NB4 (cell line): ENCODE measurements at regions not wholly inside any gene's neighbourhood (a gene's known extent, or its start where the extent isn't known, plus 50 kb on each side); places are given as distances from the start of the nearest gene placed in this dataset.
"Not testable (repeated sequence)": the region's sequence is repeated elsewhere in the genome, so short reads cannot be mapped to it uniquely, and the experiment has no call there.

ENCODE experiments used
- DNase-seq: peaks from one replicate; pipeline ENCODE4 v3.0.0; 2010; ENCODE audit warnings: low read depth
- H3K4me3 ChIP-seq: one replicate; pipeline ENCODE4 v1.5.1; 2011; ENCODE audit warnings: mild to moderate bottlenecking, low read depth, low read length, moderate library complexity
- CTCF ChIP-seq: IDR thresholded peaks from one replicate; pipeline ENCODE4 v1.5.1; 2012; ENCODE audit warnings: low read depth, low read length
- MAX ChIP-seq: IDR thresholded peaks from 2 replicates; pipeline ENCODE4 v1.6.1; 2011; ENCODE audit warnings: low read depth, low read length
- MYC ChIP-seq: IDR thresholded peaks from 2 replicates; pipeline ENCODE4 v1.6.1; 2011; ENCODE audit warnings: low read depth, low read length
- POLR2A ChIP-seq: IDR thresholded peaks from 2 replicates; pipeline ENCODE4 v1.6.1; 2011; ENCODE audit warnings: mild to moderate bottlenecking; ENCODE audit not compliant: insufficient read length; ENCODE audit errors: extremely low read depth

- TF ChIP-seq MYC (no peak), MAX (no peak), CTCF (no peak), POLR2A (no peak)
- DNase-seq: no peak
- no peak overlapping the region for H3K4me3 ChIP-seq
Observed at GRCh38 chr5:118076490-118076889, 911.9 kb downstream of the DTWD2 start.

GRCh38 chr5:118070041-118070440 is 918.3 kb downstream of the DTWD2 start:
- TF ChIP-seq MAX: no peak
- TF ChIP-seq MYC: no peak
- TF ChIP-seq CTCF: no peak
- no peak for TF ChIP-seq POLR2A
- H3K4me3 ChIP-seq: no peak overlapping the region
- DNase-seq: no peak

- no peak overlapping the region for H3K4me3 ChIP-seq
- TF ChIP-seq POLR2A (no peak), MYC (no peak)
- DNase-seq: no peak
Observed at GRCh38 chr5:118069452-118069851, 918.9 kb downstream of the DTWD2 start.

GRCh38 chr5:118068886-118069285 is 919.5 kb downstream of the DTWD2 start:
- no peak for TF ChIP-seq MAX
- TF ChIP-seq CTCF: no peak
- TF ChIP-seq MYC: no peak
- no peak for TF ChIP-seq POLR2A
- no peak overlapping the region for H3K4me3 ChIP-seq
- no peak for DNase-seq

- DNase-seq, H3K4me3 ChIP-seq: not testable (repeated sequence)
Observed at GRCh38 chr5:118063836-118064235, 924.5 kb downstream of the DTWD2 start.

- no peak for DNase-seq
- no peak for TF ChIP-seq MYC
- TF ChIP-seq POLR2A: no peak
- no peak for TF ChIP-seq MAX
- TF ChIP-seq CTCF: no peak
- no peak overlapping the region for H3K4me3 ChIP-seq
Observed at GRCh38 chr5:118060833-118061232, 927.5 kb downstream of the DTWD2 start.

- H3K4me3 ChIP-seq: no peak overlapping the region
- TF ChIP-seq CTCF (no peak), POLR2A (no peak), MYC (no peak), MAX (no peak)
- no peak for DNase-seq
Observed at GRCh38 chr5:118052503-118052902, 935.8 kb downstream of the DTWD2 start.
